Activated naive CD4-positive, alpha-beta T cell treated with anti-CD3 and anti-CD28 coated beads for 36 hours (primary cell): ENCODE measurements at regions not wholly inside any gene's neighbourhood (a gene's known extent, or its start where the extent isn't known, plus 50 kb on each side); places are given as distances from the start of the nearest gene placed in this dataset.

Experiments
- CTCF ChIA-PET: fragments of 350-600 bp; sonication (Branson Sonifier 250); formaldehyde crosslinking; loops from one replicate; lab custom pipeline; 2021; ENCODE audit warnings: antibody characterized with exemption; lab: Charles Lee
- DNase-seq: peaks from one replicate; pipeline ENCODE4 v3.0.0-alpha.2; 2020
- H3K27ac Mint-ChIP-seq: one replicate; pipeline ENCODE4 v1.8.0; 2021; ENCODE audit warnings: mild to moderate bottlenecking, mixed read lengths
- H3K27me3 Mint-ChIP-seq: one replicate; pipeline ENCODE4 v1.8.0; 2021; ENCODE audit warnings: low read depth, mixed read lengths
- H3K36me3 Mint-ChIP-seq: one replicate; pipeline ENCODE4 v1.8.0; 2021; ENCODE audit warnings: low read depth, mixed read lengths
- H3K4me1 Mint-ChIP-seq: one replicate; pipeline ENCODE4 v1.8.0; 2021; ENCODE audit warnings: low read depth, mixed read lengths
- H3K4me3 Mint-ChIP-seq: one replicate; pipeline ENCODE4 v1.8.0; 2021; ENCODE audit warnings: mild to moderate bottlenecking, moderate library complexity, mixed read lengths
- H3K9me3 Mint-ChIP-seq: one replicate; pipeline ENCODE4 v1.8.0; 2021; ENCODE audit warnings: mixed read lengths
- intact Hi-C: fragments of 100-400 bp; cut with micrococcal nuclease; formaldehyde crosslinking; loops from one replicate; pipeline ENCODE4 v1.15.1; 2023

DNA sequence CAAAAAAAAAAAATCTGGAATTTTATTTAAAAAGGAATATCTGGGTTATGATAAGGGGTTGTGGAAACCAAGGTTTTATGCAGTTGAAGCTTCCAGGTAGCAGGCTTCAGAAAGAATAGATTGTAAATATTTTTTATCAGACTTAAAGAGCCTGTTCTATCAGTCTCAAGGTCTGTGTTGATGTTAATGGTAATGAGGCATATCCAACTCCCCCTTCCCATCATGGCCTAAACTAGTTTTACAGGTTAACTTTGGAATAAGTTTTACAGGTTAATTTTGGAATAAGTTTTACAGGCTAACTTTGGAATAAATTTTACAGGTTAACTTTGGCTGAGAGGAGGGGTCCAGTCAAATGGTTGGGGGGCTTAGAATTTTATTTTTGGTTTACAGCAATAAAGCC lies 92.4 kb downstream of the CD24 start:
- intact Hi-C loops = no loop called here
- H3K4me1 Mint-ChIP-seq = no peaks in the 10 kb centered on the region
- CTCF ChIA-PET = interaction anchor here (1.0 kb wide), 1 partner anchor 97 kb away, joined by 3 read pairs; no protein-coding TSS in a partner anchor

DNA sequence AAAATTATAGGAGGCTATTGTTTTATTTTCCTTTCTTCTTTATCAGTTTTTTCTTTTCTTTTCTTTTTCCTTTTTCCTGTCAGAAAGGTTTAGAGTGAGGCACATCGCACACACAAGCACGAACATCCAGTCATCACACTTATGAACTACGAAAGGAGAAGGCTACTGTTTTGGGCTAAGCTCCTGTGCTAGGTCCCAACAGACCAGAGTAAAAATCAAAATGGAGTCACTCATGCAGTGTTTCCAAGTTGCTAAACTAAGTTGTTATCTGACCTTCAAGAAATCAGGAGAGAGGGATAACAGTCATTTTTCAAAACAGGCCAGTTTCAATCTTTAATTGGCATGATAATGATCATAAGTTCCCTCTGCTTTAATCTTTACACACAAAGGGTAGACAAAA lies 93.6 kb downstream of the CD24 start:
- Mint-ChIP-seq H3K4me1 (no peaks in the 10 kb centered on the region), H3K36me3 (no peaks in the 10 kb centered on the region), H3K27me3 (peaks cover 2% of the 10 kb centered on the region), H3K9me3 (peaks cover 4% of the 10 kb centered on the region), H3K27ac (no peak overlapping the region), H3K4me3 (no peak overlapping the region)
- CTCF ChIA-PET = no interaction called here
- intact Hi-C loops = no loop called here
- no peak for DNase-seq

More for the DNA sequence above, 92.4 kb downstream of the CD24 start:
- Mint-ChIP-seq H3K9me3 (no peaks in the 10 kb centered on the region), H3K27ac (no peak overlapping the region), H3K36me3 (no peaks in the 10 kb centered on the region), H3K4me3 (no peak overlapping the region), H3K27me3 (peaks cover 2% of the 10 kb centered on the region)
- no peak for DNase-seq

DNA sequence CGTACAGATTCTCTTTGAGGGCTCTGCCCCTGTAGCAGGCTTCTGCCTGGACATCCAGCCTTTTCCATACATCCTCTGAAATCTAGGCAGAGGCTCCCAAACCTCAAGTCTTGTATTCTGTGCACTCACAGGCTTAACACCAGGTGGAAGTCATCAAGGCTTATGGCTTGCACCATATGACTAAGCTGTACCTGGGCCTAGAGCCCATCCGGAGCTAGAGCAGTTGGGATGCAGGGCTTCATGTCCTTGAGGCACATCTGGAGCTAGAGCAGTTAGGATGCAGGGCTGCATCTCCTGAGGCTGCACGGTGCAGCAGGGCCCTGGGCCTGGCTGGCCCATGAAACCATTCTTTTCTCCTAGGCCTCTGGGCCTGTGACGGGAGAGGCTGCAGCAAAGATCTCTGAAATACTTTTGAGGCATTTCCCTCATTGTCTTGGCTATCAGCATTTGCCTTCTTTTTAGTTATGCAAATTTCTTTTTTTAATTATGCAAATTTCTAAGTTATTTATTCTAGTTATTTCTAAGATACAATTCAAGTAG lies 98.7 kb downstream of the CD24 start:
- Mint-ChIP-seq H3K4me1 (no peaks in the 10 kb centered on the region), H3K27me3 (no peaks in the 10 kb centered on the region), H3K27ac (no peak overlapping the region), H3K4me3 (no peak overlapping the region), H3K36me3 (no peaks in the 10 kb centered on the region), H3K9me3 (peaks cover 4% of the 10 kb centered on the region)
- CTCF ChIA-PET = interaction anchor here (0.9 kb wide), 1 partner anchor 120 kb away, joined by 3 read pairs; no protein-coding TSS in a partner anchor
- no peak for DNase-seq
- intact Hi-C loops = no loop called here

DNA sequence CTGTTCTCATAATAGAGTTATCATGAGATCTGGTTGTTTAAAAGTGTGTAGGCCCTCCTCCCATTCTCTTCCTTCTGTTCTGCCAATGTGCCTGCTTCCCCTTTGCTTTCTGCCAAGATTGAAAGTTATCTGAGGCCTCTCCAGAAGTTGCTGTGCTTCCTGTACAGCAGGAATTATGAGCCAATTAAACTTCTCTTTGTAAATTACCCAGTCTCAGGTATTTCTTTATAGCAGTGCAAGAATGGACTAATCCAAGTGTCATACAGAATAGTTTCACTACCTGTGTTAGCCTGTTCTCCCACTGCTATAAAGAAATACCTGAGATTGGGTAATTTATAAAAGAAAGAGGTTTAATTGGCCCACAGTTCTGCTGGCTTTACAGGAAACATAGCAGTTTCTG lies 100.0 kb downstream of the CD24 start:
- H3K27me3 Mint-ChIP-seq = no peaks in the 10 kb centered on the region
- no peaks in the 10 kb centered on the region for H3K4me1 Mint-ChIP-seq
- H3K9me3 Mint-ChIP-seq = peaks cover 4% of the 10 kb centered on the region
- no peak overlapping the region for H3K27ac Mint-ChIP-seq
- CTCF ChIA-PET = no interaction called here
- H3K4me3 Mint-ChIP-seq = no peak overlapping the region
- intact Hi-C loops = no loop called here
- DNase-seq = no peak
- no peaks in the 10 kb centered on the region for H3K36me3 Mint-ChIP-seq

DNA sequence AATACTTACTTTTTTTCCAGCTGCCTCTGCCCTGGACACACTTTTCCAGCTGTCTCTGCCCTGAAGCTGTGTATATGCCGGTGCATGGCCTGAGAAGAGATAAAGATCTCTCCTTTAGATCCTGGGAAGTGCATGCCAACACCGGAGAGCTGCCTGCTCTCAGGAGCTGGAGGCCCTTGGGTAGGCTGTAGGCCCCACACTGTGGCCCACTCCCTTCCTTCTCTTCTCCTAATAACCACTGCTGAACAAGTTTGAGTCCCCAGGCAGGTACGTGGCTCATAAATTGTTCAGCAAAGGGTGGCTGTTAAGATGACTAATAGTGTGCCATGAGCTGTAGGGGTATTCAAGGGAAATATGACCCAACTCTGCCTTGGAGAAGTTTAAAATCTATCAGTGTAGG lies 102.5 kb downstream of the CD24 start:
- Mint-ChIP-seq H3K4me1 (no peaks in the 10 kb centered on the region), H3K27ac (no peak overlapping the region), H3K27me3 (no peaks in the 10 kb centered on the region), H3K9me3 (peaks cover 4% of the 10 kb centered on the region), H3K4me3 (no peak overlapping the region), H3K36me3 (no peaks in the 10 kb centered on the region)
- CTCF ChIA-PET = interaction anchor here (0.6 to 1.4 kb wide), 2 partner anchors 108 to 1096 kb away, joined by 3 read pairs; no protein-coding TSS in a partner anchor
- no peak for DNase-seq
- intact Hi-C loops = no loop called here

DNA sequence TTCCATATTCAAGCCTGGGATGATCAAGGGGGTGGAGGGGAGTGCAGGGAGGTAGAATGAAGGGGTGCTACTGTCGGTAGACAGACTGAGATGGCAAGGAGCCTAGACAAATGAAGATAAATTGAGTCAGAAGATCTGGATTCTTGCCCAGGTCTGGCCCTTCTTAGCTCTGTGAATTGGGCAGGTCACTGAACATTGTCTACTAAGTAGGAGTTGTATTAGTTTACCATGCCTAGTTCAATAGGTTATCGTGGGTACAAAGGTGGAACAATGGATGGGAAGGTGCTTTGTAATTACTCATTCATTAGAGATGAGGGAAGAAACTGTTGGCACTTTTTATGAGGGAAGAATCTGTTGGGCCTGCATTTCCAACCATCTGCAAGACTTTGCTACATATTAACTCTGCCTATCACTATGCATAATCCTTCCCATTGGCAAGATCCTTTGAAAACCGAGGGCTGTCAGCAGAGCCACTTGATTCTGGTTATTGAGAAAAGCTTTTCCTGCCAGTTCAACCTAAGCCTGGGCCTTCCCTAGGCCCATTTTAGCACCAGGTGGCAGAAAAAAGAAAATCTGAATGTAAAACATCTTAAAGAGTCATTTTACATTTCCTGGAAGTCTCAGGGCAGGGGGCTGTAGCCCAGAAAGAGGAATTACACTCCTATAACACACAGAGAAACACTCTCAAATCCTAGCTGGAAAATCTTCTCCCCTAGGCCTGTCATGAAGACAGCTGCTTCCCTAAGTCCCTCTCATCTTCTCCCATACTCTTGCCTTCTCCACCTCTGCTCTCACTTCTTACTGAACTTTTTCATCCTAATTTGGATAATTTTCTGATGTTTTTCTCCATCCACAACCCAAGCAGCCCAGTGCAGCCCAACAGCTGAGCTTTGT lies 103.5 kb downstream of the CD24 start:
- intact Hi-C loops = no loop called here
- H3K27me3 Mint-ChIP-seq = no peaks in the 10 kb centered on the region
- H3K4me3 Mint-ChIP-seq = no peak overlapping the region
- CTCF ChIA-PET = interaction anchor here (0.6 to 1.4 kb wide), 2 partner anchors 49 to 109 kb away, joined by 3 read pairs; no protein-coding TSS in a partner anchor
- H3K27ac Mint-ChIP-seq = no peak overlapping the region
- no peaks in the 10 kb centered on the region for H3K9me3 Mint-ChIP-seq
- DNase-seq = no peak
- H3K4me1 Mint-ChIP-seq = no peaks in the 10 kb centered on the region
- H3K36me3 Mint-ChIP-seq = no peaks in the 10 kb centered on the region

DNA sequence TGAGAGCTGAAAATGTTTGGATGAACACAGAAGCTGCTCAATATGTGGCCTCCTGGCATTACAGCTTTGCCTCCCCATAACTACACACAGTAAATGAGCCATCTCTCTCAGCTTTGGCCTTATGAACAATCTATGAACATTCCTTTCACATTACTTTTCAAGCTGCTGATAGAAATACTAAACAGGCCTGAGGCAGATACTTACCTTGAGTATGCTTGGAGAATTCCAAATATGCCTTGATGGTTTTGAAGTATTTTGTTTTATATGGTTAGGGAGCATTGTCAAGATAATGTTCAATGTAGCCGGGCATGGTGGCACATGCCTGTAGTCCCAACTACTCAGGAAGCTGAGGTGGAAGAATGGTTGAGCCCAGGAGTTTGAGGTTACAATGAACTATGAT lies 104.5 kb downstream of the CD24 start:
- no peaks in the 10 kb centered on the region for H3K27me3 Mint-ChIP-seq
- DNase-seq = no peak
- H3K4me1 Mint-ChIP-seq = no peaks in the 10 kb centered on the region
- CTCF ChIA-PET = no interaction called here
- no peaks in the 10 kb centered on the region for H3K36me3 Mint-ChIP-seq
- no peaks in the 10 kb centered on the region for H3K9me3 Mint-ChIP-seq
- no peak overlapping the region for H3K27ac Mint-ChIP-seq
- intact Hi-C loops = no loop called here
- H3K4me3 Mint-ChIP-seq = no peak overlapping the region

DNA sequence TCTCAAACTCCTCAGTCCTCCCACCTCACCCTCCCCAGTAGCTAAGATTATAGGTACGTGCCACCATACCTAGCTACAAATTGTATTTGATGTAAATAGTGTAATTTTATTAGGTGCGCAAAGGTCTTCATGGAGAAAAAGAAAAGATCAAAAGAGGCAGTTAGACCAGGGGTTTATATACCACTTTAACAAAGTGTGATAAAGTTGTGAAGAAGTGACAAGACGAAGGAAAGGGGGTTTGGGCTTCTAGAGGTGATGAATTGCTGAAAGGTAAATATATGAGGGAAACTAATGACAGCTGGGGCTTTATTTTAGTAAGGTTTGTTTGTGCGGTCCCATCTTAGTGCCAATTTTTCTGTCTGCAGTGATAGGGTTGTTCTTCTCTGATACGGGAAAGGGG lies 105.3 kb downstream of the CD24 start:
- H3K4me3 Mint-ChIP-seq = no peak overlapping the region
- intact Hi-C loops = no loop called here
- CTCF ChIA-PET = interaction anchor here (0.6 kb wide), 1 partner anchor 93 kb away, joined by 3 read pairs; no protein-coding TSS in a partner anchor

DNA sequence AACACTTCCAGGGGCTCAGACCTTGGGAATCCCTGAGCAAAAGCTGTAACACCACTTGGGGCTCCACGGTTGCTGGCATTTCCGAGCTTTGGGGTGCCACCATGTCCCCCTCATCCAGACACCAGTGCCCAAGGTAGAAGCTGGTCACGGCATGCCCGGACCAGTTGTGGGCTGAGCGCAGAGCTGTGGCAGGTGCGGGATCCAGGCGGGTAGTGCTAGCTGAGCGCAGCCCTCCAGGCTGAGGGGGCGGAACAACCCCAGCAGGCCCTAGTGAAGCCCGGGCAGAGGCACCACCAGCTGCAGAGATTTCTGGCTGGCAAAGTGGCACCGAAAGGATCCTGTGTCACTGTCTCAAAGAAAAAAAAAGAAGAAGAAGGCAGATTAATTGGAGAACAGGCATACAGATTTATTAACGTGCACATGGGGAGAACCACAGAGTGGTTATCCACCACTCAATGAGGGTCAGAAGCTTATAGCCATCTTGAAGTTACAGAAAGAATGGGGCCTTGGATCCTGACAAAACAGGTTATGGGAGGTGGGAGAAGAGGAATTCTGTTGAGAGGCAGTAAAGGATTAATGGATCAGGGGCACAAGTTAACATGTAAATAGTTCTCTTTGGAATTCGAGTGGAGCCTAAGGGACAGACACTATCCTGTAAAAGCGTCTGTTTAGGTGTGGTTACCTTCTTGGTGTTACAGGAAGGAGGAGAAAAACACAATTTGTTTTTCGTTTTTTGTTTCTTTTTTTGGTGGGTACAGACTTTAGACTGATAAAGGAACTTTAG lies 107.5 kb downstream of the CD24 start:
- no peak overlapping the region for H3K27ac Mint-ChIP-seq
- CTCF ChIA-PET = no interaction called here
- no peaks in the 10 kb centered on the region for H3K4me1 Mint-ChIP-seq
- intact Hi-C loops = no loop called here
- H3K36me3 Mint-ChIP-seq = no peaks in the 10 kb centered on the region
- DNase-seq = no peak
- no peaks in the 10 kb centered on the region for H3K27me3 Mint-ChIP-seq
- peaks cover 6% of the 10 kb centered on the region for H3K9me3 Mint-ChIP-seq
- no peak overlapping the region for H3K4me3 Mint-ChIP-seq

More for the DNA sequence above, 105.3 kb downstream of the CD24 start:
- Mint-ChIP-seq H3K27me3 (no peaks in the 10 kb centered on the region), H3K9me3 (no peaks in the 10 kb centered on the region), H3K27ac (no peak overlapping the region), H3K4me1 (no peaks in the 10 kb centered on the region), H3K36me3 (no peaks in the 10 kb centered on the region)
- DNase-seq = no peak

DNA sequence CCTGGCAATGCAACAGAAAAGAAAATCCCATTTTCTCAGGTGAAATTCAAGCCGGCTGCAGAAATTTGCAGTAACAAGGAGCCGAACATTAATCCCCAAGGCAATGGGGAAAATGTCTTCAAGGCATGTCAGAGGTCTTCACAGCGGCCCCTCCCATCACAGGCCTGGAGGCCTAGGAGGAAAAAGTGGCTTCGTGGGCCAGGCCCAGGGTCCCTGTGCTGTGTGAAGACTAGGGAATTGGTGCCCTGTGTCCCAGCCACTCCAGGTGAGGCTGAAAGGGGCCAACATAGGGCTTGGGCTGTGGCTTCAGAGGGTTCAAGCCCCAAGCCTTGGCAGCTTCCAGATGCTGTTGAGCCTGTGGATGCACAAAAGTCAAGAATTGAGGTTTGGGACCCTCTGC lies 111.7 kb downstream of the CD24 start:
- Mint-ChIP-seq H3K4me1 (no peaks in the 10 kb centered on the region), H3K9me3 (peaks cover 6% of the 10 kb centered on the region), H3K4me3 (no peak overlapping the region), H3K36me3 (no peaks in the 10 kb centered on the region), H3K27me3 (no peaks in the 10 kb centered on the region), H3K27ac (no peak overlapping the region)
- intact Hi-C loops = no loop called here
- DNase-seq = no peak
- CTCF ChIA-PET = no interaction called here

DNA sequence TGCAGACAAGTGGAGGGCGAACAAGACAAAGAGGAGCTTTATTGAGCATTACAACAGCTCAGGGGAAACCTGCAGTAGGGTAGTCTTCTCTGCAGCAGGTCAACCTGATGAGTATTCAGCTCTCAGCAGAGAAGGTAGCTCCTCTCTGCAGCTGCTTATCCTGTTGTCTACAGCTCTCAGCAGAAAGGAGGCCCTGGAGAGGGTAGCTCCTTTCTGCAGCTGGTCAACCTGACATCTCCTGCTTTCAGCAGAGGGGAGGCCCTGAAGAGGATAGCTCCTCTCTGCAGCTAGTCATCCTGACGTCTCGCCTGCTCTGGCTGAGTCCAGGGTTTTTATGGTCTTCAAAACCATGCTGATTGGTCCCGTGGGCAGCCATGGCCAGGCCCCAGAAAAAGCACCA lies 113.6 kb downstream of the CD24 start:
- CTCF ChIA-PET = interaction anchor here (0.6 kb wide), 1 partner anchor 31 kb away, joined by 4 read pairs; no protein-coding TSS in a partner anchor

DNA sequence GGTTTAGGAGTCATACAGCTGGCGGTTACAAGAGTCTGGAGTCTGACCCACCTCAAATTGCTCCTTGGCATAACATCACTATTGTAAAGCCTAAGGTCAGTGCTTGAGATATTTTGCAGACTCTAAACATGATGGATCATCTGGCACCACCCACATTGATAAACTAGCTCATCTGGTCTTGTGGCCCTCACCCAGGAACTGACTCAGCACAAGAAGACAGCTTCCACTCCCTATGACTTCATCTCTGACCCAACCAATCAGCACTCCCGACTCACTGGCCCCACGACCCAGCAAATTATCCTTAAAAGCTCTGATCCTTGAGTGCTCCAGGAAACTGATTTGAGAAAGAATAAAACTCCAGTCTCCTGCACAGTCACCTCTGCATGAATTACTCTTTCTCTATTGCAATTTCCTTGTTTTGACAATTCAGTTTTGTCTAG lies 115.9 kb downstream of the CD24 start:
- Mint-ChIP-seq H3K4me1 (no peaks in the 10 kb centered on the region), H3K4me3 (no peak overlapping the region), H3K36me3 (no peaks in the 10 kb centered on the region), H3K27ac (no peak overlapping the region), H3K27me3 (peaks cover 2% of the 10 kb centered on the region), H3K9me3 (peaks cover 6% of the 10 kb centered on the region)
- CTCF ChIA-PET = no interaction called here
- intact Hi-C loops = no loop called here
- no peak for DNase-seq

More for the DNA sequence above, 113.6 kb downstream of the CD24 start:
- H3K27me3 Mint-ChIP-seq = no peaks in the 10 kb centered on the region
- intact Hi-C loops = no loop called here
- H3K27ac Mint-ChIP-seq = no peak overlapping the region
- H3K36me3 Mint-ChIP-seq = no peaks in the 10 kb centered on the region
- no peaks in the 10 kb centered on the region for H3K4me1 Mint-ChIP-seq
- DNase-seq = no peak
- H3K4me3 Mint-ChIP-seq = no peak overlapping the region
- H3K9me3 Mint-ChIP-seq = peaks cover 6% of the 10 kb centered on the region
